ENCODE measurements at regions not wholly inside any gene's neighbourhood (a gene's known extent, or its start where the extent isn't known, plus 50 kb on each side); places are given as distances from the start of the nearest gene placed in this dataset.

DNA sequence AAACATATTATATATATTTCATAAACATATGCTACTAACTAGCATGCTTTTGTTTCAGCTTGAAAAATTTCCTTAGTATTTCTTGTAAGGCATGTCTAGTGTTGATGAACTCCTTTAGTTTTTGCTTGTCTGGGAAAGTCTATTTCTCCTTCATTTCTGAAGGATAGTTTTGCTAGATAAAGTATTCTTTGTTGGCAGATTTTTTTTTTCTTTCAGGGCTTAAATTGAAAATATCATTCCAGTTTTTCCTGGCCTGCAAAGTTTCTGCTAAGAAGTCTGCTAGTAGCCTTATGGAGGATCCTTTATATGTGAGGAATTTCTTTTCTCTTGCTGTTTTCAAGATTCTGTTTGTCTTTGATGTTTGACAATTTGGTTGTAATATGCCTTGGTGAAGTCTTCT lies 183.5 kb downstream of the SLC4A3 start:
- Histone ChIP-seq H3K4me3 (ENCODE audit: low read length in 2 of 2) (no peak overlapping the region), H3K4me1 (ENCODE audit: control insufficient read depth in 2 of 2, insufficient read depth in 2 of 2, low read length in 2 of 2) (no peaks in the 10 kb centered on the region), H3K27me3 (ENCODE audit: control insufficient read depth in 2 of 2, insufficient read depth in 1 of 2, low read length in 1 of 2) (no peaks in the 10 kb centered on the region), H3K27ac (ENCODE audit: low read depth in 1 of 2, low read length in 1 of 2) (no peak overlapping the region), H3K36me3 (ENCODE audit: control insufficient read depth in 2 of 2, insufficient read depth in 2 of 2, low read length in 1 of 2) (no peaks in the 10 kb centered on the region), H3K9me3 (ENCODE audit: control insufficient read depth in 2 of 2, insufficient read depth in 1 of 2, low read length in 1 of 2) (peaks cover 0 to 9% of the 10 kb centered on the region in 2 donors)
- DNase-seq (ENCODE audit: low read depth in 6 of 9, low spot score in 9 of 9): no peak

DNA sequence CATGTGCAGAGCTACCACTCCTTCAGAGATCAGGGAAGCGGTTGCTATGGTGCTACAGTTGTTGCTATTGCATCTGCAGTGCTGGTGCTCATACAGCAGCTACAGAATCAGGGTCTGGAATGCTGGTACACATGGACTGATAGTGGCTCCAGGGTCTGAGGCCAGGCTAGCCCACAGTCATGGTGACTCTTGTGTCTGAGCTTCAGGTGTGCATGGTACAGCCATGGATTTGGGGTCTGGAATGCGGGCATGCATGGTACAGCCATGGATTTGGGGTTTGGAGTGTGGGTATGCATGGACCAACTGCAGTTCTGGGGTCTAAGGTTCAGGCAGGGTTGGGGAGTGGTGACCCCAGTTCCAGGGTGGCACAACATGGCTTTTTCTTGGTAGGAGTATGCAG lies 185.2 kb downstream of the SLC4A3 start:
- no peaks in the 10 kb centered on the region for H3K36me3 ChIP-seq (ENCODE audit: control insufficient read depth in 2 of 2, insufficient read depth in 2 of 2, low read length in 1 of 2)
- DNase-seq (ENCODE audit: low read depth in 6 of 9, low spot score in 9 of 9): no peak
- no peaks in the 10 kb centered on the region for H3K27me3 ChIP-seq (ENCODE audit: control insufficient read depth in 2 of 2, insufficient read depth in 1 of 2, low read length in 1 of 2)
- H3K9me3 ChIP-seq (ENCODE audit: control insufficient read depth in 2 of 2, insufficient read depth in 1 of 2, low read length in 1 of 2): peaks cover 0 to 9% of the 10 kb centered on the region in 2 donors
- no peak overlapping the region for H3K27ac ChIP-seq (ENCODE audit: low read depth in 1 of 2, low read length in 1 of 2)
- H3K4me1 ChIP-seq (ENCODE audit: control insufficient read depth in 2 of 2, insufficient read depth in 2 of 2, low read length in 2 of 2): no peaks in the 10 kb centered on the region
- H3K4me3 ChIP-seq (ENCODE audit: low read length in 2 of 2): no peak overlapping the region
- WGBS: 67% methylated on average over 2 of the region's 2 CpGs

DNA sequence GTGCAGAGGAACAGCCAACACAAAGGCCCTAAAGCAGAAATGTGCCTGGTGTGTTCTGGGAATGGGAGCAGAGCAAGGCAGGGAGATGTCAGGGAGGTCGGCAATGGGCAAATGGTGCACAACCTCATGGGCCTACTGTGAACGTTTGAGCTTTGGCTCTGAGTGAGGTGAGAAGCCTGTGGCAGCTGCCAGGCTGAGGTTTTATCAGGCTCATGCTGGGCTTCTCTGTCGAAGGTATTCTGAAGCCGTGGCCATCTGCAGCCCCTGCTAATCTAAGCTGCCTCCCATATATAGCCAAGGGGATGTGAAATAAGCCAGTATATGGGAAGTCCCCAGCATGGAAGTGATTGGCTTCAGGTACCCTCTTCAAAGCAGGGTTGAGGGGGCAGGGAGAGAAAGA lies 193.3 kb downstream of the SLC4A3 start:
- H3K9me3 ChIP-seq (ENCODE audit: control insufficient read depth in 2 of 2, insufficient read depth in 1 of 2, low read length in 1 of 2): no peaks in the 10 kb centered on the region
- H3K36me3 ChIP-seq (ENCODE audit: control insufficient read depth in 2 of 2, insufficient read depth in 2 of 2, low read length in 1 of 2): no peaks in the 10 kb centered on the region
- no peaks in the 10 kb centered on the region for H3K27me3 ChIP-seq (ENCODE audit: control insufficient read depth in 2 of 2, insufficient read depth in 1 of 2, low read length in 1 of 2)
- 63% methylated on average over 4 of the region's 4 CpGs for WGBS
- H3K4me1 ChIP-seq (ENCODE audit: control insufficient read depth in 2 of 2, insufficient read depth in 2 of 2, low read length in 2 of 2): no peaks in the 10 kb centered on the region
- DNase-seq (ENCODE audit: low read depth in 6 of 9, low spot score in 9 of 9): no peak
- H3K4me3 ChIP-seq (ENCODE audit: low read length in 2 of 2): no peak overlapping the region
- H3K27ac ChIP-seq (ENCODE audit: low read depth in 1 of 2, low read length in 1 of 2): no peak overlapping the region

DNA sequence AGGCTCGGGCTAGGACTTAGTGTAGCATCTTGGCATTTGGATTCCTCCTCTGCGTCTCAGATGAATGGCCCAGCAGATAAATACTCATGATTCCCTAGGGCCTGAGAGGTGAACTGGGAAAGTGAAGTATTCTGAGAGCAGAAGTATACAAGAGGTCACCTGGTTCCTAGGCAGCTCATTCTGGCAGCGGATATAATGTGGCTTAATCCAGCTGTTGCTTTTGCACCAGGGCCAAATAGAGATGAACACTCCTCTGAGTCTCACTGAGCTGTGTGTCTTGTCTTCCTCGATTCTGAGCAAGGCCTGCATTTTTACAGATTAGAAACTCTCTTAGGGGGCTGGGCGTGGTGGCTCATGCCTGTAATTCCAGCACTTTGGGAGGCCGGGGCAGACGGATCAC lies 196.1 kb downstream of the SLC4A3 start:
- Histone ChIP-seq H3K27ac (ENCODE audit: low read depth in 1 of 2, low read length in 1 of 2) (no peak overlapping the region), H3K36me3 (ENCODE audit: control insufficient read depth in 2 of 2, insufficient read depth in 2 of 2, low read length in 1 of 2) (no peaks in the 10 kb centered on the region), H3K4me1 (ENCODE audit: control insufficient read depth in 2 of 2, insufficient read depth in 2 of 2, low read length in 2 of 2) (no peaks in the 10 kb centered on the region), H3K27me3 (ENCODE audit: control insufficient read depth in 2 of 2, insufficient read depth in 1 of 2, low read length in 1 of 2) (no peaks in the 10 kb centered on the region), H3K4me3 (ENCODE audit: low read length in 2 of 2) (no peak overlapping the region), H3K9me3 (ENCODE audit: control insufficient read depth in 2 of 2, insufficient read depth in 1 of 2, low read length in 1 of 2) (no peaks in the 10 kb centered on the region)
- WGBS: 92% methylated on average over 7 of the region's 7 CpGs
- no peak for DNase-seq (ENCODE audit: low read depth in 6 of 9, low spot score in 9 of 9)

DNA sequence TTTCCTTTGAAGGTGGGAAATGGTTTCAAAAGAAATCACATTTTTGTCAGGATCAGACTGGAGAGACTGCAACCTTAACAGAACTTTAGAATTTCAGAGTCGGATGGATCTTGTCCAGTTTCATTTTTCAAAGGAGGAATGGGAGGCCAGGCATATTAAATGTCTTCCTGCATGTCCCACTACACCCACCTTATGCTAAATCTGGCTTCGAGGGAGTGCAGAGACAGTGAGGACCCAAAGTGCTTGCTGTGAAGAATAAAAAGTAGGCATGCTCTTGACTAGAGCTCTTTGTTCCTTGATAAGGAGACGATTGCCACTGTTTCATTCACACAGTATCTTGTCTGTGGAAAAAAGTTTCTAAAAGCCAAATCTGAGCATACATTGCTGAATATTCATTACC lies 197.6 kb downstream of the SLC4A3 start:
- Histone ChIP-seq H3K4me1 (ENCODE audit: control insufficient read depth in 2 of 2, insufficient read depth in 2 of 2, low read length in 2 of 2) (no peaks in the 10 kb centered on the region), H3K9me3 (ENCODE audit: control insufficient read depth in 2 of 2, insufficient read depth in 1 of 2, low read length in 1 of 2) (no peaks in the 10 kb centered on the region), H3K4me3 (ENCODE audit: low read length in 2 of 2) (no peak overlapping the region), H3K27ac (ENCODE audit: low read depth in 1 of 2, low read length in 1 of 2) (no peak overlapping the region), H3K27me3 (ENCODE audit: control insufficient read depth in 2 of 2, insufficient read depth in 1 of 2, low read length in 1 of 2) (no peaks in the 10 kb centered on the region), H3K36me3 (ENCODE audit: control insufficient read depth in 2 of 2, insufficient read depth in 2 of 2, low read length in 1 of 2) (no peaks in the 10 kb centered on the region)
- WGBS: 90% methylated on average over 3 of the region's 3 CpGs
- no peak for DNase-seq (ENCODE audit: low read depth in 6 of 9, low spot score in 9 of 9)

DNA sequence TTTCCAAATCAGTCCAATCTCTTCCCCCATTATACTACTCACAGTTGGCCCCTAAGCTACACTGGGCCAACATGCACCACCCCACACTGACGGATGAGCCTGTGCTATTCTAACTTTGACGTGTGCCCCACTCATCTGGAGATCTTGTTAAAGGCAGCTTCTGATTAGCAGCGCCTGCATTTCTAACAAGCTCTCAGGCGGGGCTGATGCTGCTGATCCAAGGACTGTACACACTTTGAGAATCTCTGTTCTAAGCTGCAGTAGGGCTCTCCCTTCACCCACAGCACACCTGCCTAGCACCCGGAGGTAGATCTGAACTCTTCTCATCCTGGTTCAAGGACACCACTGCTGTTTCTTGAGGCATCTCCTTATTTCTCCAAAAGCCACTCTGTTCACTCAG lies 200.7 kb downstream of the SLC4A3 start:
- Histone ChIP-seq H3K27ac (ENCODE audit: low read depth in 1 of 2, low read length in 1 of 2) (no peak overlapping the region), H3K36me3 (ENCODE audit: control insufficient read depth in 2 of 2, insufficient read depth in 2 of 2, low read length in 1 of 2) (no peaks in the 10 kb centered on the region), H3K4me3 (ENCODE audit: low read length in 2 of 2) (no peak overlapping the region), H3K9me3 (ENCODE audit: control insufficient read depth in 2 of 2, insufficient read depth in 1 of 2, low read length in 1 of 2) (no peaks in the 10 kb centered on the region), H3K4me1 (ENCODE audit: control insufficient read depth in 2 of 2, insufficient read depth in 2 of 2, low read length in 2 of 2) (no peaks in the 10 kb centered on the region), H3K27me3 (ENCODE audit: control insufficient read depth in 2 of 2, insufficient read depth in 1 of 2, low read length in 1 of 2) (no peaks in the 10 kb centered on the region)
- no peak for DNase-seq (ENCODE audit: low read depth in 6 of 9, low spot score in 9 of 9)
- WGBS: 86% methylated on average over 5 of the region's 5 CpGs

DNA sequence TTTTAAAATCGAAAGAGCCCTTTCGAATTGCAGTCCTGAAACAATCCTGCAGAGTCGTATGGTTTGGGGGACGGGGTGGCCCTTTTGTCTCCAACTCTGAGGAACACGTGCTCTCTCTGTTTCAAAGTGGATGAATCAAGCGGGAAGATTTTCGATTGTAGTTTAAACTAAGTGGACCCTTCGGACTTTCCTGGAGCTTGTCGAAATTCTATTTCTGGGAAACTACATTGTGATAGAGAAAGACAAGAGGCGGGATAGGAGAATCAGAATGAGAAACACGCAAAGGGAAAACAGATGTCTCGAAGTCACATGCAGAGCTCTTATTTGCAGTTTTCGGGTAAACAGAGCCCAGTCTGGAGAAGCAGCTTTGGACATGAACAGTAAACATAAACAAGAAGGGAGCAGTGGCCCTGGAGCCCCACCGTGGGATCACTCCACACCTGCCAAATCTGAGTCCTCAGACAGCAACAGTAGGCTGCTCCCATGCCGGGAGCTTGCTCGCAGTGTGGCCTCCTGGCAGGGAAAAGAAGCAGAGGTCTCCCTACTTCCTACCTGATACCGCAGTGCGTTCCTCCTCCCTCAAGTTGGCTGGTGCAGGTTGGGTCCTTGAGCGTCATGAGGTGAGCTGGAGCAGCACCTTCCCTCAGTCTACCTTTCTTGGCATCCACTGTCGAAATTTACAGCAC lies 202.4 kb downstream of the SLC4A3 start:
- no peaks in the 10 kb centered on the region for H3K9me3 ChIP-seq (ENCODE audit: control insufficient read depth in 2 of 2, insufficient read depth in 1 of 2, low read length in 1 of 2)
- no peak overlapping the region for H3K27ac ChIP-seq (ENCODE audit: low read depth in 1 of 2, low read length in 1 of 2)
- H3K4me3 ChIP-seq (ENCODE audit: low read length in 2 of 2): no peak overlapping the region
- no peak for DNase-seq (ENCODE audit: low read depth in 6 of 9, low spot score in 9 of 9)
- no peaks in the 10 kb centered on the region for H3K36me3 ChIP-seq (ENCODE audit: control insufficient read depth in 2 of 2, insufficient read depth in 2 of 2, low read length in 1 of 2)
- H3K27me3 ChIP-seq (ENCODE audit: control insufficient read depth in 2 of 2, insufficient read depth in 1 of 2, low read length in 1 of 2): no peaks in the 10 kb centered on the region
- 89% methylated on average over 20 of the region's 20 CpGs for WGBS
- no peaks in the 10 kb centered on the region for H3K4me1 ChIP-seq (ENCODE audit: control insufficient read depth in 2 of 2, insufficient read depth in 2 of 2, low read length in 2 of 2)

DNA sequence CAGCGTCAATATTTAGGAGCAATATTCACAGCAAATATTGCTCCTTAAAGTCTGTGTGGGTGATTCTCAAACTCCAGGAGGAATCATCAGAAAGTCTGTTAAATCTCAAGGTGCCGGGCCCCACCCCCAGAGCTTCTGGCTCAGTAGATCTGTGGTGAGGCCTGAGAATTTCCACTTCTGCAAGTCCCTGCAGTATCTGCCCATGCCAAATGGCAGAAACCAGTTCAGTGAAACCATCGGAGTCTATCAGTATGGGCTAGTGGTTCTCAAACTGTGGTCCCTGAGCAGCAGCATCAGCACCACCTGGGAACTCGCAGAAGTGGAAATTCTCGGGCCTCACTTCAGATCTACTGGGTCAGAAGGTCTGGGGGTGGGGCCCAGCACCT lies 202.9 kb downstream of the SLC4A3 start:
- no peak overlapping the region for H3K4me3 ChIP-seq (ENCODE audit: low read length in 2 of 2)
- H3K27me3 ChIP-seq (ENCODE audit: control insufficient read depth in 2 of 2, insufficient read depth in 1 of 2, low read length in 1 of 2): no peaks in the 10 kb centered on the region
- 92% methylated on average over 5 of the region's 5 CpGs for WGBS
- H3K4me1 ChIP-seq (ENCODE audit: control insufficient read depth in 2 of 2, insufficient read depth in 2 of 2, low read length in 2 of 2): no peaks in the 10 kb centered on the region
- no peak for DNase-seq (ENCODE audit: low read depth in 6 of 9, low spot score in 9 of 9)
- no peaks in the 10 kb centered on the region for H3K9me3 ChIP-seq (ENCODE audit: control insufficient read depth in 2 of 2, insufficient read depth in 1 of 2, low read length in 1 of 2)
- no peak overlapping the region for H3K27ac ChIP-seq (ENCODE audit: low read depth in 1 of 2, low read length in 1 of 2)
- no peaks in the 10 kb centered on the region for H3K36me3 ChIP-seq (ENCODE audit: control insufficient read depth in 2 of 2, insufficient read depth in 2 of 2, low read length in 1 of 2)

DNA sequence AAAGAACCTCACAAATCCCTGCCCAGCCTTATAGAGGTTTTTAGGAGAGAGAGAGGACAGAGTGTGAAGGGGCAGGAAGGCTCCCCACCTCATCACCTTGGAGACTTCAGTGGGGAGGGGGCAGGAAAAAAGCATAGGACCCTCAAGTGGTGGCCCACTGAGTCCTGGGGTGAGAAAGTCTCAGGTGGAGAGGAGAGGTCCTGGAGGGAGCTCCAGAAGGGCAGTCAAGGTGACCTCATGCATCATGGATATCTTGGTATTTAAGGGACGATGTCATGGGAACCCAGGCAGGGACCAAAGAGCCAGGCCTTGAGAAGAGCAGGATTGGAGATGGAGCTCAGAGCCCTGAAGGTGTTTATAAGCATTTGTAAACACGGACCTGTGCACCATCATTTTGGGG lies 204.5 kb downstream of the SLC4A3 start:
- DNase-seq (ENCODE audit: low read depth in 6 of 9, low spot score in 9 of 9): no peak
- 96% methylated on average over 2 of the region's 2 CpGs for whole genome bisulfite sequencing
- no peak overlapping the region for H3K4me3 ChIP-seq (ENCODE audit: low read length in 2 of 2)
- no peaks in the 10 kb centered on the region for H3K9me3 ChIP-seq (ENCODE audit: control insufficient read depth in 2 of 2, insufficient read depth in 1 of 2, low read length in 1 of 2)
- no peak overlapping the region for H3K27ac ChIP-seq (ENCODE audit: low read depth in 1 of 2, low read length in 1 of 2)
- no peaks in the 10 kb centered on the region for H3K4me1 ChIP-seq (ENCODE audit: control insufficient read depth in 2 of 2, insufficient read depth in 2 of 2, low read length in 2 of 2)
- no peaks in the 10 kb centered on the region for H3K36me3 ChIP-seq (ENCODE audit: control insufficient read depth in 2 of 2, insufficient read depth in 2 of 2, low read length in 1 of 2)
- no peaks in the 10 kb centered on the region for H3K27me3 ChIP-seq (ENCODE audit: control insufficient read depth in 2 of 2, insufficient read depth in 1 of 2, low read length in 1 of 2)

DNA sequence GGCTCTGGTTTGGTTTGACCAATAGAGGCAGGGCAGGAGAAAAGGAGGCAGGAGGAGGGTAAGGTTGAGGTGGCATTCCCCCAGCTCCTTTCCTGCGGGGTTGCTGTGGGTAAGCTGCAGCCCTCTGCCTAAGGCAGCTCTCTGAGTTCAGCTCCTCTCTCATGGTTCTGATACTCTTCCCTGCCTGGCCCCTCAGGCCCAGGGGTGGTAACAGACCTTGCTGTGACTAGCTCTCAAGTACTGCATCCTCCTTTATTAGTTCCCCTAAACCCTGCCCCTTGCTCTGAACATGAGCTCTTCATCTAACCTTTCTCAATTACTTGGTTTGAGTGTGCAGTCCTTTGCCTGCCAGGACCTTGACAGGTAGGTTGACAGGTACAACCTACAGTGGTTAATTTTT lies 205.5 kb downstream of the SLC4A3 start:
- Histone ChIP-seq H3K4me1 (ENCODE audit: control insufficient read depth in 2 of 2, insufficient read depth in 2 of 2, low read length in 2 of 2) (no peaks in the 10 kb centered on the region), H3K27me3 (ENCODE audit: control insufficient read depth in 2 of 2, insufficient read depth in 1 of 2, low read length in 1 of 2) (no peaks in the 10 kb centered on the region), H3K4me3 (ENCODE audit: low read length in 2 of 2) (no peak overlapping the region), H3K27ac (ENCODE audit: low read depth in 1 of 2, low read length in 1 of 2) (no peak overlapping the region), H3K36me3 (ENCODE audit: control insufficient read depth in 2 of 2, insufficient read depth in 2 of 2, low read length in 1 of 2) (no peaks in the 10 kb centered on the region), H3K9me3 (ENCODE audit: control insufficient read depth in 2 of 2, insufficient read depth in 1 of 2, low read length in 1 of 2) (no peaks in the 10 kb centered on the region)
- DNase-seq (ENCODE audit: low read depth in 6 of 9, low spot score in 9 of 9): no peak
- WGBS: 89% methylated on average over 1 of the region's 1 CpG
